ENCODE measurements at regions not wholly inside any gene's neighbourhood (a gene's known extent, or its start where the extent isn't known, plus 50 kb on each side); places are given as distances from the start of the nearest gene placed in this dataset.

DNA sequence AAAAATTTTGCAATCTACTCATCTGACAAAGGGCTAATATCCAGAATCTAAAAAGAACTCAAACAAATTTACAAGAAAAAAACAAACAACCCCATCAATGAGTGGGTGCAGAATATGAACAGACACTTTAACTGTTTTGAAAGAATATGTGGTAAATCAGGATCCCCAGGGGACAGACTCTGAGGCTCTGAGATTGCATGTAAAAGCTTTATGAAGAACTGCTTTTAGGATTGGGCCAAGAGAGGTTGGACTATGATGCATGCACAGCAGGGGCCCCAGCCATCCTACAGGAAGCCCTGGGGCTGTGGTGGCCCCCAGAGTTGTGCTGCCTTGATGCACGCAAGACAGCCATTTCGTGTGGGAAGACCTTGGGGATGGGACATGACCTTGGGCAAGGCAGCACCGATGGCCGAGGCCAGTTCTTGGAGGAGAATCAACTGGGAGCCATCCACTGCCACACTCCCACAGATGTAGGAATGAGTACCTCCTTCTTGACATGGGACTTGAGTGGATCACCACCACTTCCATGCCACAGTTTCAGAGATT, 298.1 kb upstream of the THBS1 start:
- TF ChIP-seq, protein P1, sequence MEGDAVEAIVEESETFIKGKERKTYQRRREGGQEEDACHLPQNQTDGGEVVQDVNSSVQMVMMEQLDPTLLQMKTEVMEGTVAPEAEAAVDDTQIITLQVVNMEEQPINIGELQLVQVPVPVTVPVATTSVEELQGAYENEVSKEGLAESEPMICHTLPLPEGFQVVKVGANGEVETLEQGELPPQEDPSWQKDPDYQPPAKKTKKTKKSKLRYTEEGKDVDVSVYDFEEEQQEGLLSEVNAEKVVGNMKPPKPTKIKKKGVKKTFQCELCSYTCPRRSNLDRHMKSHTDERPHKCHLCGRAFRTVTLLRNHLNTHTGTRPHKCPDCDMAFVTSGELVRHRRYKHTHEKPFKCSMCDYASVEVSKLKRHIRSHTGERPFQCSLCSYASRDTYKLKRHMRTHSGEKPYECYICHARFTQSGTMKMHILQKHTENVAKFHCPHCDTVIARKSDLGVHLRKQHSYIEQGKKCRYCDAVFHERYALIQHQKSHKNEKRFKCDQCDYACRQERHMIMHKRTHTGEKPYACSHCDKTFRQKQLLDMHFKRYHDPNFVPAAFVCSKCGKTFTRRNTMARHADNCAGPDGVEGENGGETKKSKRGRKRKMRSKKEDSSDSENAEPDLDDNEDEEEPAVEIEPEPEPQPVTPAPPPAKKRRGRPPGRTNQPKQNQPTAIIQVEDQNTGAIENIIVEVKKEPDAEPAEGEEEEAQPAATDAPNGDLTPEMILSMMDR (IDR thresholded peaks at IDR 0.05; ENCODE audit: control extremely low read depth, extremely low read depth, low read depth, missing control alignments) = no peak
- ChIA-PET POLR2A (no interaction called here), CTCF (no interaction called here)
- DNase-seq (ENCODE audit: extremely low spot score) = no peak

GRCh38 chr15:39283531-39283930, 297.3 kb upstream of the THBS1 start:
- ChIA-PET CTCF (no interaction called here), POLR2A (no interaction called here)
- TF ChIP-seq, protein P1 (IDR thresholded peaks at IDR 0.05; ENCODE audit: control extremely low read depth, extremely low read depth, low read depth, missing control alignments) = no peak
- no peak for DNase-seq (ENCODE audit: extremely low spot score)

DNA sequence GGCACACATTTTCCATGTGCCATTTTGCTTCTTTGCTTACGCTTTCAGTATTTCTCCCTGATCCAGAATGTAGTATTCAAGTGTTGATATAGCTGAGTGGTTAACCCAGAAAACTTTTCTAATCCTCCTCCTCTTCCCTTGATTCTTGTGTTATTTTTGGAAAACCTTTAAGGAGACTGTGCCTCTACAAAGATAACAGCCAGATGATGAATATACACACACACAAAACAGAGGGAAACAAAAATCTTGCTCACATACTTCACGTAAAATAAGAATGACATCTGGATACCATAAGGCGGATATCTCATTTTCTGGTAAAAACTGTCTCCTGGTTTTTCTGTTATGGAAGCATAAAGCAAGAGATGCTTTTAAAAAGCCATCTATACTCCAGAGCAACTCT, 295.8 kb upstream of the THBS1 start:
- DNase-seq (ENCODE audit: extremely low spot score) = no peak
- TF ChIP-seq, protein P1 (IDR thresholded peaks at IDR 0.05; ENCODE audit: control extremely low read depth, extremely low read depth, low read depth, missing control alignments) = no peak
- ChIA-PET POLR2A (no interaction called here), CTCF (interaction anchor here (1.4 kb wide), 1 partner anchor 31 kb away, joined by 4 read pairs; no protein-coding TSS in a partner anchor)

DNA sequence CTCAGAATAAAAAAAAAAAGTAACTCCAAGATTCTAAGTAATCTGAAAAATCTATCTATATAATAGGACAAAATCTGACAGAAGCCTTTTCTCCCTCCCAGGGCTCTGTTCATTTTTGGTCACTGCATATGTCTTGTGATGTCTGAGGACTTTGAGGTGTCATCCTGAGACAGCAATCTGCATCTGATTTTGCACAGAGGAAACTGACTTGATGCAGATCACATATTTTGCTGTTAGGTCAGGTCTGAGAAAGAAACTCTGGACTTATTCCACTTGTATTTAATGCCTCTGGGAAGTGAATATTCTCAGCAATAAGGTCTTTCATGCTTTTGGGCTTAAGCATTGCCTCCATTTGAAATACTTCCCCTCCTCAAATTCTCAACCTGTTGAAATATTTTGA, 295.2 kb upstream of the THBS1 start:
- DNase-seq (ENCODE audit: extremely low spot score) = no peak
- TF ChIP-seq, protein P1 (IDR thresholded peaks at IDR 0.05; ENCODE audit: control extremely low read depth, extremely low read depth, low read depth, missing control alignments) = no peak
- ChIA-PET POLR2A (no interaction called here), CTCF (interaction anchor here (1.4 kb wide), 1 partner anchor 31 kb away, joined by 4 read pairs; no protein-coding TSS in a partner anchor)

DNA sequence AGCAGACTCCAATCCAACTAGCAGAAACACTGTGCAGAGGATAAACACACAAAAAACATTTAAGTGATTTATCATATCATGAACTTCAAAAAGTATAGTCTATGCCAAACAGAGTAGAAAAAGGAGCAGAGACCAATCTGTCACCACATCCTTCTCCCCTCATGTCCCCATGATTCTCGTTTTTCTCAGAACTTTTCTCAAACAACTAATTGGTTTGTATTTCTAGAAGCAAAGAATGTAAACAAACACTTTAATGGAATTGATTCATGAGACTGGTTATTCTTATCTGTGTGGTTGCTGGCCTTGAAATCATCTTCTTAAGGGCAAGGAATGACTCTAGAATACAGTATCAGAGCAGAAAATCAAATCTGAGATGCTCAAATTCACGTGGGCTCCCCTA, 294.2 kb upstream of the THBS1 start:
- DNase-seq (ENCODE audit: extremely low spot score) = no peak

DNA sequence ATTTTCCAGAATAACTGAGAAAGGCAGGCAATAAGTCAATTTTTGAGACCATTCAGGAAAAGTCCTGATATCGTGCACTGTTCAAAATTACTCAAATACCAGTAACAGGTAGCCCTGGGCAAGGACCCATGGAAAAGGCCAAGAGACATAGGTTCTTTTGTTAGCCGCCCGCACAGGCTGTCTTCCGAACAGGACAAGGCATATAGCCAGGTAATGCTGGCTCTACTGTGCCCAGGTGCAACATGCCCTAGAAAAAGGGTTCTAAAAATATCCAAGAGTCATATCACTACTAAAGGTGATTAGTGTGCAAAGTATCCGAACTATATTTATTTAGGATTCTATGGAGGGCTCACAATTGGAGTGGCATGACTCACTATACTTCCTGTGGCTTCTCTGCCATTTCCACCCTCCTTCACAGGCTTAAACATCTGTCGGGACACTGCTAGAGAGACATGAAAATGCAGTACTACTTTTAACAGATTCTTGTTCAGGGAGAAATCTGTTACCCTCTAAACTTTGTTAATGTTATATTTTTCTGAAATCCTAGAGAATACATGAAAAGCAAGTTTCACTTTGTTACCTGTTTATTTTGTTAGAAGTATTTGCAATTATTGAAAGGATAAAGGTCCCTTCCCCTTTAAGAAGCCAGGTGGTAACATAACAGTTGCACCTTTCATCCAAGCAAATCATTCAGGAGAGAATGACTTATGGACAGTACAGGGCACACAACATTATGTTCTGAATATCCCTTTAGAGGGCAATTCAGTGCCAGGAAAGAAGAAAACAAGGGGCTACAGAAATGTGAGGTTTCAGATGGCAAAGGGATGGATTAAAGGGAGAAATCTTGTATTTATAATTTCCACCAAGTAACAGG, 293.3 kb upstream of the THBS1 start:
- ChIA-PET POLR2A (no interaction called here), CTCF (no interaction called here)
- DNase-seq (ENCODE audit: extremely low spot score) = no peak
- TF ChIP-seq, protein P1 (IDR thresholded peaks at IDR 0.05; ENCODE audit: control extremely low read depth, extremely low read depth, low read depth, missing control alignments) = no peak

More for the DNA sequence above, 294.2 kb upstream of the THBS1 start:
- CTCF ChIA-PET = no interaction called here
- POLR2A ChIA-PET = no interaction called here
- TF ChIP-seq, protein P1 (IDR thresholded peaks at IDR 0.05; ENCODE audit: control extremely low read depth, extremely low read depth, low read depth, missing control alignments) = no peak

Data from GM10248 (cell line).